ENCODE measurements at regions not wholly inside any gene's neighbourhood (a gene's known extent, or its start where the extent isn't known, plus 50 kb on each side); places are given as distances from the start of the nearest gene placed in this dataset.

GRCh38 chr3:127096256-127097071 is 96.5 kb upstream of the PRR23E start:
- TF ChIP-seq, protein P1, sequence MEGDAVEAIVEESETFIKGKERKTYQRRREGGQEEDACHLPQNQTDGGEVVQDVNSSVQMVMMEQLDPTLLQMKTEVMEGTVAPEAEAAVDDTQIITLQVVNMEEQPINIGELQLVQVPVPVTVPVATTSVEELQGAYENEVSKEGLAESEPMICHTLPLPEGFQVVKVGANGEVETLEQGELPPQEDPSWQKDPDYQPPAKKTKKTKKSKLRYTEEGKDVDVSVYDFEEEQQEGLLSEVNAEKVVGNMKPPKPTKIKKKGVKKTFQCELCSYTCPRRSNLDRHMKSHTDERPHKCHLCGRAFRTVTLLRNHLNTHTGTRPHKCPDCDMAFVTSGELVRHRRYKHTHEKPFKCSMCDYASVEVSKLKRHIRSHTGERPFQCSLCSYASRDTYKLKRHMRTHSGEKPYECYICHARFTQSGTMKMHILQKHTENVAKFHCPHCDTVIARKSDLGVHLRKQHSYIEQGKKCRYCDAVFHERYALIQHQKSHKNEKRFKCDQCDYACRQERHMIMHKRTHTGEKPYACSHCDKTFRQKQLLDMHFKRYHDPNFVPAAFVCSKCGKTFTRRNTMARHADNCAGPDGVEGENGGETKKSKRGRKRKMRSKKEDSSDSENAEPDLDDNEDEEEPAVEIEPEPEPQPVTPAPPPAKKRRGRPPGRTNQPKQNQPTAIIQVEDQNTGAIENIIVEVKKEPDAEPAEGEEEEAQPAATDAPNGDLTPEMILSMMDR (conservative IDR thresholded peaks at IDR 0.05; ENCODE audit: low read depth, low read length): no peak
- TF ChIP-seq EZH2 (IDR thresholded peaks at IDR 0.05; ENCODE audit: borderline replicate concordance, low read depth, low read length, poor library complexity, severe bottlenecking): no peak
